ENCODE measurements at regions not wholly inside any gene's neighbourhood (a gene's known extent, or its start where the extent isn't known, plus 50 kb on each side); places are given as distances from the start of the nearest gene placed in this dataset.
"Not testable (repeated sequence)": the region's sequence is repeated elsewhere in the genome, so short reads cannot be mapped to it uniquely, and the experiment has no call there.

DNA sequence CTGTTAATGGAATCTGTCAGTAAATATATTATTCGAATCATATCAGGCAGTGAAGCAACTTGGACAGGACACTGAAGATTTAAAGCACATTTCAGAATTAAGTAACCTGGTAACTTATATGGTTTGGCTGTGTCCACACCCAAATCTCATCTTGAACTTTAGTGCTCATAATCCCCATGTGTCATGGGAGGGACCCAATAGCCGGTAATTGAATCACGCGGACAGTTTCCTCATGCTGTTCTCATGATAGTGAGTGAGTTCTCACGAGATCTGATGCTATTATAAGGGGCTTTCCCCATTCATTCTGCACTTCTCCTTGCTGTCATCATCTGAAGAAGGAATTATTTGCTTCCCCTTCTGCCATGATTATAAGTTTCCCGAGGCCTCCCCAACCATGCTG is 83.2 kb upstream of the COL1A2 start:
- no peak for DNase-seq (ENCODE audit: low spot score)

DNA sequence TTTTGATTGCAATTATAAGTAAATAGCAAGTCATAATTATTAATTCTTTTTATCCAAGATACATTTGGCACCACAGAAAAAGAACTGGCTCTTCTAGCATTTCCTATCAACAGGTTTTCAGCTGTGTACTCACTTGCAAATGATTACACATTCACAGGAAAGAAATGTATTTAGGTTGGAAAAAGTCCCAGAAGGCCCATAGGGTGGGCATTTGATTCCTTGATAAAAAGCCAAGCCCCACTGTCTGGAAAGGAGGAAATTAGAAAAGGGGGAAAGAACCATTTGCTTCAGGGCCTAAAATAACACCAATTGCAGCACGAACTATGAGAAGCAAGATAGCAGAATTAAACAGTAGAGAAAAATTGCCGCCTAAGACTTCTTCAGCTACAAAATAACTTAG is 80.8 kb upstream of the COL1A2 start:
- DNase-seq (ENCODE audit: low spot score): no peak

DNA sequence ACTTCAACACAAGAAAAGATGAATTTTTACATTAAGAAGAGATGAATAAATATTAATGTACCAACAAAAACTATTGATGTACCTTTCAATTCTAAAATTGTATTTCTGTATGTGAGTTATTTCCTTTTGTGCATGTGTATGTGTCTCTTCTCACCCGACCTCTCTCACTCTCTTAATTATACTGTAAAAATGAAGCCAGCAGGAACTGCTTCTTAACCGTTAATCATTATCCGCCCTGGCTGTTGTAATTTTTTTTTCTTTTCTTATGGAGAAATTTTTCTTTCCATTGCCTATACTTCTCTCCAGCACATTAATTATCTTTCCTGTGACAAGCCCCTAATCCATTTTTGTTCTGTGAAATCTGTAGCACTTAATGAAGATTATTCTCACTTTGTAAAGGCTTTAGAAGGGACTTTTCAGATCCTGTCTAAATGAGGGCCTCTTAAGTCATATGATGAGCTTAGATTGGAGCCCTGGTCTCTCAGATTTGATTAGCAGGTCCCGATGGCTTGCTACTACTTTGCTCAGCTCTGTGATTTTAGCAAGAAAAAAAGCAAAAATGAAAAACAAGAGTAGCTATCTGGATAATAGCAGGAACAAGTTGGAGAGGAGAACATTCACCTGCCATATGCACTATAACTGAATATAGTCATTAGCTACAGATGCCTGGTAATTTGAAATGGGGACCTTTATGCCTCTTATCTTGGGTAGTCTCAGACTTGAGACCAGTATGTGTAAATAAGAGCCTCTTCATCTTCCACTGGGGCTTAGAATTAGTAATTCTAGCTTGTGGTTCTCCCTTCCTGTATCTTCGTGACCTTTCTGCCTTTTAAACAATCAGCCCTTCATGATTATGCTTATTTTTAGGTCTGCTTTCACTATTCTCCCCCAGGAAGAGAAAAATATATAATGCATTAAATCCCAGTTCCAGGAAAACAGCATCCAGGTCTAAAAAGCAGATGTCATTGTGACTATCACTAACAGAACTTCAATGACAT is 80.0 kb upstream of the COL1A2 start:
- peak; percentile 34 for DNase-seq (ENCODE audit: low spot score)

DNA sequence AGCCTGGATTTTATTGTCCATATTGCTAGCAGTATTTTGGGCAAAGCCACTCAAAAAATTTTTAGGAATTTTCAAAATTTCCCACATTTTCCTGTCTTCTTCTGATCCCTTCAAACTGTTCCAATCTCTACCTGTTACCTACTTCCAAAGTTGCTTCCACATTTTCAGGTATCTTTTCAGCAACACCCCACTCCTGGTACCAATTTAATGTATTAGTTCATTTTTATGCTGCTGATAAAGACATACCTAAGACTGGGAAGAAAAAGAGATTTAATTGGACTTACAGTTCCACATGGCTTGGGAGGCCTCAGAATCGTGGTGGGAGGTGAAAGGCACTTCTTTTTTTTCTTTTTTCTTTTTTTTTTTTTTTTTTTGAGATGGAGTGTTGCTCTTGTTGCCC is 73.6 kb upstream of the COL1A2 start:
- DNase-seq (ENCODE audit: low spot score): not testable (repeated sequence)

DNA sequence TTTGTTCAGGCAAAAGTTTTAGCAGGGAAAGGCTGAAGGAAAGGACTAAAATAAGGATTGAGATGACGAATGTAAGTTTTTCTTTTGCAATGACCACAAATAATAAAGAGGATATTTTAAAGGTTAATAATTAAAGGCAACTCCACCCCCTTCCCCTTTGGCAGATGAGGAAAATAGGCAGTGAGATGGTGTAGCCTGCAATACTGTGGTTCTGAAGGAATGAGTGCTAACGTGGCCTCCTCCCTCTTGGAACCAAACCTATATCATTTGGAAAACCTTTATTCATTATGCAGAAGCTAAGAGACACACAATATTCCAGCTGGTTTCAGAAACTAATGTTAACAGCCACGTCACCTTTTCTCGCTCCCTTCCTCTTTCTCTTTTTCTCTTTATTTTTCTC is 70.9 kb upstream of the COL1A2 start:
- no peak for DNase-seq (ENCODE audit: low spot score)

DNA sequence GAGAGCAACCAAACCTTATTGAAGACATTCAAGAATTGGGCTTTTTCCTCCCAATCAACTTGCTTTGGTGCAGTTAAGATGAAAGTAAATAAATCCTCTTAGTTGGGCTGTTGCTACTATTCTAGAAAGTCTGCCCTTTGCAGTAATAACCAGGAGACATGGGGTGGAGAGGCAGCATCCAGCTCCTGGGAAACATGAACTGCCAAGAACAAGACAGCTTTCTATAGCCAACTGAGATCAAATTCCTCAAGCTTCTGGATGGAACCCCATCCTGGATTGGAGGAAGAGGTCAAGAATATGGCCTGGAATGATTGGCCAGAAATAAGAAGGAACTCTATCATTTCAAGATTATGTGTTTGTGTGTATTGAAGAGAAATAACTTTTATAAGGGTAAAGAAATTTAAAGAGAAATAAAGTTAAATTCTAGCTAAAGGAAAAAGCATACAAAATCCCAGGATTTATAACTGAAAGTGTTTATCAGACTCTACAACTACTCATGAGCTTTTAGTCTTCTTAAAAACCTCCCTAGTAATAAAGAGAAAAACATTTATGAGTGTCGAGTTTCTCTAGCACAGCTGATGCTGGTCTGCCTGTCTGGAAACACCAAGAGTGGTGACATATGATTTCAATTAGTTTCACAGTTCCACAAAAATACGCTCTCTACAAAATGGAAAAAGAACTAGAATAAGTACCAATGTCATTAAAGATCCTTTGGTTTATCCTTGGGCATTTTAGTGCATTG is 70.1 kb upstream of the COL1A2 start:
- no peak for DNase-seq (ENCODE audit: low spot score)

DNA sequence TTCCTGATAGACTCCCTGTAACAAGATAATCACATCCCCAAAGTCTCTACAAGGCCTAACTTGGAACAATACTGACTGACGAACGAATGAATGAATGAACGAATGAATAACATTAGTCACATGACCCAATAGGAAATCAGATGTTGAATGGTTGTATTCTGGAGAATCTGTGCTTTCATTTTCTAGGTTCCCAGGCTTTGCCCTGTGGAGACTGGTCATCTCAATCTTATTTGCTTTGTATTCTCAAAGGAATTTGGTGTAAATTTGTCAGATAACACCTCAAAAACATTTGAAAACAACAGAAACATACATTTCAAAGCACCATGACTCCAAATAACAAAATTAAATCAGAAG is 69.6 kb upstream of the COL1A2 start:
- no peak for DNase-seq (ENCODE audit: low spot score)

DNA sequence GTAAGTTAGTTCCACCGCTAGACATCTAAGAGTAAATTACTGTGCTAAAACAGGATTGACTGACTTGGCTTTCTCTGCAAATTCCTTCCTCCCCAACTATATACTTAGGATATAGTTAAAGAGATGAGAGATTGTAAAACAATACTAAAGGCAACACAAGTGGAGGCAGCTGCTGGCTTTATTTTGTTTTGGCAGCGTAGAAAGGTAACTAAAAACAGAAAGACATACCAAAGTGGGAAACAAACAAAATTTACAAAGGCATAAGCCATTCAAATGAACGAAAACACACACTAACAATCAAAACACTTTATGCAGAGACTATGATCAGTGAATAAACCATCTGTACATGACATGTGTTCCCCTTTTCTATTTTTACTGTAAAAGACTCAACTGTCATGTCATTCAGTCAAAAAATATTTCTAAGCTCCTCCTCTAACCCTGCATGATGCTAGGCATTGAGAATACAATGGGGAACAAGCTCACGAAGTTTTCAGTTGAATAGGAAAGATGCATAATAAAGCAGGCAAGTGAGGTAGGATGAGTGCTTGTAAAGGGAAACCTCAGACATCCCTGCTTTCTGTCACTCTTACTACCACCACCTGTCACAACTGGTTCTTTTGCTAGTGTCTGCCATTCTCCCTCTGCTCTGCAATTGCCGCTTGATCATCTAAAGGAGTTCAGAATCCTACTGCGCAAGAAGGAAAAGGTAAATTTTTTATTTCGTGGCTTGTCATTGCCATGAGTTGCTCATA is 64.2 kb upstream of the COL1A2 start:
- DNase-seq (ENCODE audit: low spot score): no peak

DNA sequence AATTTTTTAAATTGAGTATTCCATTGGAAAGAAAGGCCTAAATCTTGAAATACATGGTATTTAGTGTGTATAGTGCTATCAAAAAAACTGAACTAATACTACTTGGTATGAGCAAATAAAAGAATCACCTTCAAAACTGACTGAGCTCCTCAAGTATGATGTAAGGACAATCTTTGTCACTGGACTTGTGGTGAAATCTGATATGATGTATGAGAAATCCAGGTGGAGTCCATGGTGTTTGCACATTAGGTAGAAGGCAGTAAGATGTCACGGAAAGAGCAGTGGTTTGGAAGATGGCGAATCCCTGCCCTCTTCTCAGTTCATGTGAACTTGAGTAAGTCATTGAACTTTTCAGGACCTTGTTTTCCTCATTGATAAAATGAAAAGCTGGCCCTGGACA is 62.1 kb upstream of the COL1A2 start:
- no peak for DNase-seq (ENCODE audit: low spot score)

DNA sequence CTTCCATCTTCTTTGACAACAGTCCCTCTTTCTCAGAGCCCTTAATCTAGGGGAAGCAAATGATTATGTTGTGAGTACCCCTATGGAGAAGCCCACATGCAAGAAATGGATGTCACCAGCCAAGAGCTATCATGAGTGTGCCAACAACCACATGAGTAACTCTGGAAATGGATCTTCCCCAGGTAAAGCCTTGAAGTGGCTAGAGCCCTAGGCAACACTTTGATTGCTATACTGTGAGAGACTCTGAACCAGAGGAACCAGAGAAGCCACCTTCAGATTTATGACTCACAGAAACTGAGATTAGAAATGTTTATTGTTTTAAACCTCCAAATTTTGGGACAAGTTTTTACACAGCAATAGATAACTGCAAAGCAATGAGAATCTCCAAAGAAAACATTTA is 60.9 kb upstream of the COL1A2 start:
- no peak for DNase-seq (ENCODE audit: low spot score)

DNA sequence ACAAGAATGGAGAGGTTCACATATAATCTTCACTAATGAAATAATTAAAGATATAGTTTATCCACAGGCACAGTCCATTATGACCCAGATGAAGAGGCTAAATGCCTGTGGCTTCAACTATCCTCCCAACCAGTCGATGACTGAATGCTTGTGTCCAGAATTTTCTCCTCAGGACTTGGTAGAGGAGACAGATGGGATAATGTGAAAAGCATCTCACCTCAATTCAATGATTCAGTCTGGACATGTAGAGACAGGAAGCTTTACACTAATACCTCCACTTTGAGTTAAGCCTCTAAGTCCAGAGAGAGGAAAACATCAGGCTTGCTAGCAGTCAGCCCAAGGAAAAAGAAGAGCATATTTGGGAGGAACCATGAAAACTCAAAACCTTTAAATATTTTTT is 59.1 kb upstream of the COL1A2 start:
- DNase-seq (ENCODE audit: low spot score): no peak

DNA sequence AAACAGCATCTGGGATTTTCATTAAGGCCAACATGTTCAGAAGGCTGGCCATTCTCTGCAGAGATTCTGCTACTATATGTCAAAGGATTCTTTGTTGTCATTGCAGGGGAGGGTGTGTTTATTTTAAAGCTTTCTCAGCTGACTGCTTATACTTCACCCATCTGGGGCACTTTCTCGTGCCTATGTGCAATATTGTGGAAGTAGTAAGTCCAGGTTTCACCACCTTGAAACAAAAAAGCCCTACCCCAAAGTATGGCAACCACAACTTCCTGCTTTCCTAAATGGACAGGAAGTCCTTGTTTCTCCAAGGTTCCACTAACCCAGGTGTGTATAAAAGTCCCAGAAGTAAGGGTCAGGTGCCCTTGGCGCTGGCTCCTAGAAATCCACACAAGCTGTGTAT is 58.7 kb upstream of the COL1A2 start:
- no peak for DNase-seq (ENCODE audit: low spot score)

DNA sequence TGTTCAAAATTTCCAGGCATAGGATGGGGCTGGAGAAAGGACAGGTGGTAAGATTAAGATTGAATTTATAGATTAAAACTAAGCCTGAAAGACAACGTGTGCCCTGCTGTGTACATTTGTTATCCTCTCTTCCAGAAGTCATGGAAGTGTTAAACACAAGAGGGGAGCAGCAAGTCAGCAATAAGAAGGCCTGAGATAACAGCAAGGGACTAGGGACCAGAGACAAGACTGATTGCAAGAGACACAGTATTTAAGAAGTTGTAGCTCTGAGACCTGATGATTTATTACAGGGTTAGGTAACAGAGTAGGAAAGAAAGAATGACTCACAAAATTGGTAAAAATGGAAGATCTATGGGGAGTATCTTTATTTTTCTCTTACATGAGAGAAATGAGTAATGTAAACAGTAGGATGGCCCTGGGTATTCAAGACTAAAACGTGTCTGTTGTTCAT is 55.7 kb upstream of the COL1A2 start:
- DNase-seq (ENCODE audit: low spot score): peak; percentile 36

DNA sequence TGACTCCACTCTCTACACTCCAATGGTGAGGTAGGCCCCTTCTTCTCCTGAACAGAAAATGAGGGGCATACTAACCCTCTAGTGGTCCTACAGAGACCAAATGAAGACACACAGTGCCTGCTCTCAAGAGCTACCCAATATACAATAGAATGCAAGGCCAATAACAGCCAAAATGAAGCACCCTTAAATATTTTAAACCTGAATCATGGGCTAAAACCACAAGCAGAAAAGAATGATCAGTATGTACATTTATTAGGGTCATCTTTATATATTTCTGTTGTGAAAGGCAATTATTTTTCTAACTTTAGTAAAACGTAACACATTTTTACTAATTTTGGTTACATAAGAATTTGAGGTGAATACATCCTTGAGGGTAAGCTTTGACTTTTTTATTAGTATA is 49.9 kb upstream of the COL1A2 start:
- peak; percentile 64 for DNase-seq (ENCODE audit: low spot score)
